SU-DHL-6 (cell line): ENCODE measurements at regions not wholly inside any gene's neighbourhood (a gene's known extent, or its start where the extent isn't known, plus 50 kb on each side); places are given as distances from the start of the nearest gene placed in this dataset.
"Not testable (repeated sequence)": the region's sequence is repeated elsewhere in the genome, so short reads cannot be mapped to it uniquely, and the experiment has no call there.

ENCODE experiments used
- EZH2phosphoT487 ChIP-seq: fragments of 200-600 bp; sonication (generic), shearing (Covaris generic); conservative IDR thresholded peaks from 2 replicates; pipeline ENCODE4 v1.6.1; 2018; ENCODE audit warnings: mild to moderate bottlenecking, antibody characterized with exemption, low read length, moderate library complexity, mixed read lengths
- TF ChIP-seq, protein P1 (sequence below): fragments of 200-600 bp; sonication (generic); IDR thresholded peaks from one replicate; pipeline ENCODE4 v1.5.1; 2017; ENCODE audit warnings: antibody characterized with exemption, mild to moderate bottlenecking, low read length, moderate library complexity; ENCODE audit not compliant: insufficient read depth, poor library complexity, severe bottlenecking

- TF ChIP-seq, protein P1, sequence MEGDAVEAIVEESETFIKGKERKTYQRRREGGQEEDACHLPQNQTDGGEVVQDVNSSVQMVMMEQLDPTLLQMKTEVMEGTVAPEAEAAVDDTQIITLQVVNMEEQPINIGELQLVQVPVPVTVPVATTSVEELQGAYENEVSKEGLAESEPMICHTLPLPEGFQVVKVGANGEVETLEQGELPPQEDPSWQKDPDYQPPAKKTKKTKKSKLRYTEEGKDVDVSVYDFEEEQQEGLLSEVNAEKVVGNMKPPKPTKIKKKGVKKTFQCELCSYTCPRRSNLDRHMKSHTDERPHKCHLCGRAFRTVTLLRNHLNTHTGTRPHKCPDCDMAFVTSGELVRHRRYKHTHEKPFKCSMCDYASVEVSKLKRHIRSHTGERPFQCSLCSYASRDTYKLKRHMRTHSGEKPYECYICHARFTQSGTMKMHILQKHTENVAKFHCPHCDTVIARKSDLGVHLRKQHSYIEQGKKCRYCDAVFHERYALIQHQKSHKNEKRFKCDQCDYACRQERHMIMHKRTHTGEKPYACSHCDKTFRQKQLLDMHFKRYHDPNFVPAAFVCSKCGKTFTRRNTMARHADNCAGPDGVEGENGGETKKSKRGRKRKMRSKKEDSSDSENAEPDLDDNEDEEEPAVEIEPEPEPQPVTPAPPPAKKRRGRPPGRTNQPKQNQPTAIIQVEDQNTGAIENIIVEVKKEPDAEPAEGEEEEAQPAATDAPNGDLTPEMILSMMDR = not testable (repeated sequence)
- not testable (repeated sequence) for TF ChIP-seq EZH2phosphoT487
Observed at GRCh38 chr10:37510520-37510919, 346.9 kb downstream of the ZNF248 start.
